Upper lobe of left lung (tissue), 4 donors: ENCODE measurements at regions not wholly inside any gene's neighbourhood (a gene's known extent, or its start where the extent isn't known, plus 50 kb on each side); places are given as distances from the start of the nearest gene placed in this dataset.

Source experiments
- EP300 ChIP-seq, 4 donors: sonication (generic); formaldehyde crosslinking; IDR thresholded peaks; one replicate each; pipeline ENCODE4 v1.5.1; 2017; ENCODE audit warnings: antibody characterized with exemption in 4 of 4, control low read depth in 2 of 4
- POLR2A ChIP-seq, 4 donors: fragments of 450-650 bp; IDR thresholded peaks; one replicate each; pipeline ENCODE4 v1.5.1; 2016 to 2017; ENCODE audit warnings: antibody characterized with exemption in 4 of 4, mild to moderate bottlenecking in 2 of 4
- POLR2AphosphoS5 ChIP-seq, 2 donors: sonication (generic); formaldehyde crosslinking; IDR thresholded peaks; one replicate each; pipeline ENCODE4 v1.5.1; 2017; ENCODE audit warnings: antibody characterized with exemption in 2 of 2
- TF ChIP-seq, protein P1 (sequence below), 6 experiments: fragments of 450-650 bp in 4 of 6; fragments of 200-600 bp in 2 of 6; sonication (generic) in 2 of 6; IDR thresholded peaks; one replicate each; pipeline ENCODE4 v1.5.1; 2016 to 2019; ENCODE audit warnings: antibody characterized with exemption in 6 of 6

DNA sequence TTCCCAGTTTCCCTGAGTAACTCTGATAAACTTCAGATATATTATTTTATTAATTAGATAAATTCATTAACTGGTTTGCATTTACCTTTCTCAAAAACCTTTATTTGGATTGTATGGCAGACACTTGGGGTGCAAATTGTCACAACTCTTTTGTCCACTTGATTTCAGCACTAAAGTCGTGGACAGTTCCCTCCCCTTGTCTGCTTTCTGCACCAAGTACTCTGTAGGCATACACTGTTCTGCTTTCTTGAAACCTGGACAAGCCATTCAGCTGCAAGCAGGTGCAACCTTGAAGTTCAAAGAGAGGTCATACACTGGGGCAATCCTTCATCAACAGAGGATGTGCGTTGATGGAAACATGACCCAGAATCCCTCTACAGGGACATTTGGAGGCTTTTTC lies 162.9 kb downstream of the ARL5B start:
- TF ChIP-seq, protein P1, sequence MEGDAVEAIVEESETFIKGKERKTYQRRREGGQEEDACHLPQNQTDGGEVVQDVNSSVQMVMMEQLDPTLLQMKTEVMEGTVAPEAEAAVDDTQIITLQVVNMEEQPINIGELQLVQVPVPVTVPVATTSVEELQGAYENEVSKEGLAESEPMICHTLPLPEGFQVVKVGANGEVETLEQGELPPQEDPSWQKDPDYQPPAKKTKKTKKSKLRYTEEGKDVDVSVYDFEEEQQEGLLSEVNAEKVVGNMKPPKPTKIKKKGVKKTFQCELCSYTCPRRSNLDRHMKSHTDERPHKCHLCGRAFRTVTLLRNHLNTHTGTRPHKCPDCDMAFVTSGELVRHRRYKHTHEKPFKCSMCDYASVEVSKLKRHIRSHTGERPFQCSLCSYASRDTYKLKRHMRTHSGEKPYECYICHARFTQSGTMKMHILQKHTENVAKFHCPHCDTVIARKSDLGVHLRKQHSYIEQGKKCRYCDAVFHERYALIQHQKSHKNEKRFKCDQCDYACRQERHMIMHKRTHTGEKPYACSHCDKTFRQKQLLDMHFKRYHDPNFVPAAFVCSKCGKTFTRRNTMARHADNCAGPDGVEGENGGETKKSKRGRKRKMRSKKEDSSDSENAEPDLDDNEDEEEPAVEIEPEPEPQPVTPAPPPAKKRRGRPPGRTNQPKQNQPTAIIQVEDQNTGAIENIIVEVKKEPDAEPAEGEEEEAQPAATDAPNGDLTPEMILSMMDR (IDR thresholded peaks at IDR 0.05): no peak
- TF ChIP-seq POLR2A (IDR thresholded peaks at IDR 0.05): no peak
- no peak for TF ChIP-seq EP300 (IDR thresholded peaks at IDR 0.05)
- no peak for TF ChIP-seq POLR2AphosphoS5 (IDR thresholded peaks at IDR 0.05)
